ENCODE measurements at regions not wholly inside any gene's neighbourhood (a gene's known extent, or its start where the extent isn't known, plus 50 kb on each side); places are given as distances from the start of the nearest gene placed in this dataset.
"Not testable (repeated sequence)": the region's sequence is repeated elsewhere in the genome, so short reads cannot be mapped to it uniquely, and the experiment has no call there.

- TF ChIP-seq CTCF (IDR thresholded peaks at IDR 0.05; ENCODE audit: low read depth, low read length, missing control alignments) = no peak
- no peak overlapping the region for H3K4me3 ChIP-seq (ENCODE audit: low read depth, low read length)
- in situ Hi-C loops (cut with HindIII; ENCODE audit: low sequenced_read_pairs) = no loop called here
- no peak for DNase-seq (ENCODE audit: low read depth)
Observed at GRCh38 chr2:185664384-185664783, 74.2 kb upstream of the FSIP2 start.

- in situ Hi-C loops (cut with HindIII; ENCODE audit: low sequenced_read_pairs) = no loop called here
- TF ChIP-seq CTCF (IDR thresholded peaks at IDR 0.05; ENCODE audit: low read depth, low read length, missing control alignments) = no peak
- DNase-seq (ENCODE audit: low read depth) = no peak
- no peak overlapping the region for H3K4me3 ChIP-seq (ENCODE audit: low read depth, low read length)
Observed at GRCh38 chr2:185665251-185665814, 73.3 kb upstream of the FSIP2 start.

GRCh38 chr2:185667452-185667851, 71.2 kb upstream of the FSIP2 start:
- DNase-seq (ENCODE audit: low read depth) = no peak
- in situ Hi-C loops (cut with HindIII; ENCODE audit: low sequenced_read_pairs) = no loop called here
- no peak overlapping the region for H3K4me3 ChIP-seq (ENCODE audit: low read depth, low read length)
- TF ChIP-seq CTCF (IDR thresholded peaks at IDR 0.05; ENCODE audit: low read depth, low read length, missing control alignments) = no peak

- H3K4me3 ChIP-seq (ENCODE audit: low read depth, low read length) = no peak overlapping the region
- DNase-seq (ENCODE audit: low read depth) = no peak
- in situ Hi-C loops (cut with HindIII; ENCODE audit: low sequenced_read_pairs) = no loop called here
- TF ChIP-seq CTCF (IDR thresholded peaks at IDR 0.05; ENCODE audit: low read depth, low read length, missing control alignments) = no peak
Observed at GRCh38 chr2:185668710-185669109, 69.9 kb upstream of the FSIP2 start.

GRCh38 chr2:185674232-185674631, 64.4 kb upstream of the FSIP2 start:
- H3K4me3 ChIP-seq (ENCODE audit: low read depth, low read length) = no peak overlapping the region
- no peak for DNase-seq (ENCODE audit: low read depth)
- no peak for TF ChIP-seq CTCF (IDR thresholded peaks at IDR 0.05; ENCODE audit: low read depth, low read length, missing control alignments)
- in situ Hi-C loops (cut with HindIII; ENCODE audit: low sequenced_read_pairs) = no loop called here

- DNase-seq (ENCODE audit: low read depth) = no peak
- in situ Hi-C loops (cut with HindIII; ENCODE audit: low sequenced_read_pairs) = no loop called here
- no peak overlapping the region for H3K4me3 ChIP-seq (ENCODE audit: low read depth, low read length)
- TF ChIP-seq CTCF (IDR thresholded peaks at IDR 0.05; ENCODE audit: low read depth, low read length, missing control alignments) = no peak
Observed at GRCh38 chr2:185676316-185676715, 62.3 kb upstream of the FSIP2 start.

GRCh38 chr2:185687001-185687400, 51.6 kb upstream of the FSIP2 start:
- in situ Hi-C loops (cut with HindIII; ENCODE audit: low sequenced_read_pairs); H3K4me3 ChIP-seq (ENCODE audit: low read depth, low read length); DNase-seq (ENCODE audit: low read depth): not testable (repeated sequence)

All from astrocyte of the cerebellum (primary cell).